ENCODE measurements at regions not wholly inside any gene's neighbourhood (a gene's known extent, or its start where the extent isn't known, plus 50 kb on each side); places are given as distances from the start of the nearest gene placed in this dataset.

DNA sequence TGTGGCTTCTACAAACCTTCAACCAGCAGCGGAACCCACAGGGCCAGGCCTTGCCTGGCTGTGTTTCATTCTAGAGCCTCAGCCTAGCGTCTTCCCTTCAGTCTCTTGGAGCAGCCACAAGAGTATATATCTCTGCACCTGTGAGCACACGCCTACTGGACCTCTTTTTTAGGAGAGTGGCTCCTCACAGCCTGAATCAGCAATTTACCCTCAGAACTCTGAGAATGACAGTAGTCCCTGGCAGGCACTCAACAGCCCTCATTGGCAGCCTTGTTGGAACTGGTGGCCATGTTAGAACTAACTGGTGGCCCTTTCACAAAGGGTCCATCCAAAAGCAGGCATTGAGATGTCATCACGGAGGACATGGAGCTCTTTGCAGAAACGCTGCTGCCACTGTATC is 138.9 kb downstream of the BCOR start:
- TF ChIP-seq ESRRA (IDR thresholded peaks at IDR 0.05; ENCODE audit: borderline replicate concordance, low read depth), result no peak
- no peak for TF ChIP-seq DNMT1 (IDR thresholded peaks at IDR 0.05)
